Right lung (tissue), 2 donors: ENCODE measurements at regions not wholly inside any gene's neighbourhood (a gene's known extent, or its start where the extent isn't known, plus 50 kb on each side); places are given as distances from the start of the nearest gene placed in this dataset.

ENCODE experiments used
- DNase-seq, 2 donors: peaks; one replicate each; pipeline ENCODE4 v3.0.0-alpha.2; 2013

- DNase-seq: peak in 1 of 2 donors; percentile 40
These were observed 648.5 kb downstream of the RNF144B start for GRCh38 chr6:19035461-19036195.

- no peak for DNase-seq
These were observed 649.0 kb downstream of the RNF144B start for GRCh38 chr6:19036196-19036555.

GRCh38 chr6:19037607-19038006 lies 650.5 kb downstream of the RNF144B start:
- DNase-seq: no peak

GRCh38 chr6:19039287-19039686 lies 652.1 kb downstream of the RNF144B start:
- no peak for DNase-seq

GRCh38 chr6:19041906-19042305 lies 654.8 kb downstream of the RNF144B start:
- DNase-seq: peak; percentile 83 to 85

GRCh38 chr6:19042420-19042819 lies 655.3 kb downstream of the RNF144B start:
- peak; percentile 77 to 81 for DNase-seq

GRCh38 chr6:19050765-19051164 lies 663.6 kb downstream of the RNF144B start:
- no peak for DNase-seq

GRCh38 chr6:19052219-19052618 lies 665.1 kb downstream of the RNF144B start:
- no peak for DNase-seq

GRCh38 chr6:19059102-19059501 lies 672.0 kb downstream of the RNF144B start:
- DNase-seq: no peak

- DNase-seq: no peak
These were observed 680.0 kb downstream of the RNF144B start for GRCh38 chr6:19067165-19067564.

- peak; percentile 56 to 57 for DNase-seq
These were observed 683.4 kb downstream of the RNF144B start for GRCh38 chr6:19070520-19070919.

GRCh38 chr6:19083801-19084200 lies 696.7 kb downstream of the RNF144B start:
- DNase-seq: no peak

- no peak for DNase-seq
These were observed 699.3 kb downstream of the RNF144B start for GRCh38 chr6:19086480-19086879.

- DNase-seq: no peak
These were observed 700.1 kb downstream of the RNF144B start for GRCh38 chr6:19087296-19087695.

- DNase-seq: no peak
These were observed 700.7 kb downstream of the RNF144B start for GRCh38 chr6:19087897-19088296.

- no peak for DNase-seq
These were observed 713.6 kb downstream of the RNF144B start for GRCh38 chr6:19100752-19101151.

- DNase-seq: no peak
These were observed 715.8 kb downstream of the RNF144B start for GRCh38 chr6:19102936-19103335.

- no peak for DNase-seq
These were observed 720.3 kb downstream of the RNF144B start for GRCh38 chr6:19107468-19107867.

GRCh38 chr6:19121521-19121920 lies 715.6 kb upstream of the ID4 start:
- DNase-seq: no peak

GRCh38 chr6:19127081-19127480 lies 710.1 kb upstream of the ID4 start:
- DNase-seq: no peak

GRCh38 chr6:19128701-19129100 lies 708.5 kb upstream of the ID4 start:
- no peak for DNase-seq

GRCh38 chr6:19135706-19136105 lies 701.5 kb upstream of the ID4 start:
- DNase-seq: no peak

- no peak for DNase-seq
These were observed 699.7 kb upstream of the ID4 start for GRCh38 chr6:19137505-19137904.

GRCh38 chr6:19142275-19142674 lies 694.9 kb upstream of the ID4 start:
- no peak for DNase-seq
